Embryonic facial prominence (tissue), 1 donor: ENCODE measurements at regions not wholly inside any gene's neighbourhood (a gene's known extent, or its start where the extent isn't known, plus 50 kb on each side); places are given as distances from the start of the nearest gene placed in this dataset.
A peak's percentile ranks its signal among the peaks of the same experiment; 100 is the strongest.

ENCODE experiments used
- DNase-seq: peaks from one replicate; pipeline ENCODE4 v3.0.0-alpha.2; 2016; ENCODE audit errors: extremely low spot score

DNA sequence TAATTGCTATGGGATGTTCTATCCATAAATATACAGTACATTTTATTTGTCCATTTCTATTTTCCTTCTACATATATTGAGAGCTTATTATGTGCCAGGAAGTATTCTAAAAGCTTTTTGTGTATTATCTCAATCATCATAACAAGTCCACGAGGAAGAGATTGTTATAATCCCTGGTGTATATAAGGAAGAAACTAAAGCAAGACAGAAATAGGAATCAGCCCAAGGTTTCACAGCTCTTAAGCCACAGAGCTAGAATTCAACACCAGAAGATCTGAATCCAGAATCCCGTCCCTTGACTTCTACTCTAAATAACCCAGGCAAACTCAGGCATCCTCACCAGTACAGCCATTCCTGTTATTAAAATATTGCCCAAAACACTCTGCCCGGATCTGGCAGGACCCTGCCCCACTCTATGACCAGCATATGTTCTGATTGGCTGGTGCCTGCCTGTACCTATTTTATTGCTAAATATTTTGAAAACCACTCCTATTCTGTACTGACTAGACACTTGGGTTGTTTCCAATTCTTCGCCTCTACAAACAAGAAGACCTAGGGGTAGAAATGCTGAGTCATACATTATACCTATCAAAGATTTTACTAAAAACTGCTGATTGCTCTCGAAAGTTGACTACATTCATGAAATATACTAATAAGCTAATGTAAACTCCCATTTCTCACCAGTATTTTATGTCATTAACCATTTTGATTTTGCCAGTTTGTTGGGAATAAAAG, 297.4 kb downstream of the ENC1 start:
- DNase-seq: no peak

DNA sequence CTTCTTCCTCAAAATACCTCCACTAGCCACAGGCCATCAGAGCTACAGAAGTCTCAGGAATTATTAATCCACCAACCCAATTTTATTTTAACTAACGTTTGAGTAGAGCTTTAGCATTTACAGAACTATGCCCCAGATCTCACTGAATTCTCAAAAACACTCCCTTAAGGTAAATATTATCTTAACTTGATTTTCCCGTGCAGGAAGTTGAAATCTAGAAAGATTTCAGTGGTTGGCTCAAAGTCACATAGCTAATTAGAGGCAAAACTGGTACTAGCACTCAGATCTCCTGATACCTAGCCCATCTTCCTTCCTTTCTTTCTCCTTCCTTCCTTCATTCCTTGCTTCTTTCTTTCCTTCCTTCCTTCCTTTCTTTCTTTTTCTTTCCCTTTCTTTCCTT, 298.3 kb downstream of the ENC1 start:
- DNase-seq: no peak

DNA sequence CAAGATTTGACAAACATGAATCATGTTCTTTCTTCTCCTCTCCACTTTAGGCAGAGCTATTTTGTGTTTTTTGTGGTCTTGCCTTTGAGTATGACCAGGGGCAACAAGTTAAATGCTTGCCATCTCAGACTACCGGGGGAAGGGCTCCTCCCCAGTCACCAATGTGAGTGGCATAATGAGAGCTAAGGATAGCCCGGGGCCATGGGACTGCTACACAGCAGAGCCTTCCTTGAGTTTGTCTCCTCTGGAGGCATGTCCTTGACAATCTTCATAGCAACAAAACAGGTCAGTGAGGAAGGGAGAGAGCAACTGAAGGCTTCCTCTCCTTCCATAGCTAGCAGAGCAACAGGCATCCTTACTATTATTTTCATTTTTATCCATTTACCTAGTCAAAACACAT, 299.3 kb downstream of the ENC1 start:
- DNase-seq: no peak

DNA sequence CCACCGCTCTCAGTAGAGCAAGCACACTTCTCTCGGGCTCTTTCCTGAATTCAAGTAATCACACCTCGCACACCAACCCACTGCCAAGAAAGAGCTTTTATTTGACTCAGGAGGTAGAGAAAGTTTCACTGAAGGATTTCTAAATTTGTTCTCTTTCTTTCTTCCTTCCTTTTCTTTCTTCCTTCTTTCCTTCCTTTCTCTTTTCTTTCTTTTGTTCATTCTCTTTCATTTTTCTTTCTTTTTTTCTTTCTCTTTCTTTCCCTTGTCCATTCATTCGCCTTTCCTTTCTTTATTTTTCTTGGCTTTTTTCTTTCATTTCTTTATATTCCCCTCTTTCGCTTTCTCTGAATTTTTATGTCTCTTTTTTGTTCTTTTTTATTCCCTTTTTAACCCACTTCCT, 300.1 kb downstream of the ENC1 start:
- no peak for DNase-seq

DNA sequence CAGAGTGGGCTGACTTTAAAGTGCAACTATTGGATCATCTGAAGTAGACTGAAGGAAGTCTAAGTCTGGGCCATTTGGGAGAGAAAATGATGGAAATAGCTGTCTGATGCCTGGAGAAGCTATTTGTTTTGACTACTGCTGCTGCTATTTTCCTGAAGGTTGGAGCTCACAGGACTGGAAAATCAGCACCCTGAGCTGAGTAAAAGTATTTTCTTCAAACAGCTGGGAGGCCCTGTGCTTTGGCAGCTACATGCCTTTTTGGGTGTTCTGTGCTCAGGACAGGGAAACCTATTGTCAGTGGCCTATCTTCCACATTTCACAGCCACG, 302.6 kb downstream of the ENC1 start:
- DNase-seq: no peak

DNA sequence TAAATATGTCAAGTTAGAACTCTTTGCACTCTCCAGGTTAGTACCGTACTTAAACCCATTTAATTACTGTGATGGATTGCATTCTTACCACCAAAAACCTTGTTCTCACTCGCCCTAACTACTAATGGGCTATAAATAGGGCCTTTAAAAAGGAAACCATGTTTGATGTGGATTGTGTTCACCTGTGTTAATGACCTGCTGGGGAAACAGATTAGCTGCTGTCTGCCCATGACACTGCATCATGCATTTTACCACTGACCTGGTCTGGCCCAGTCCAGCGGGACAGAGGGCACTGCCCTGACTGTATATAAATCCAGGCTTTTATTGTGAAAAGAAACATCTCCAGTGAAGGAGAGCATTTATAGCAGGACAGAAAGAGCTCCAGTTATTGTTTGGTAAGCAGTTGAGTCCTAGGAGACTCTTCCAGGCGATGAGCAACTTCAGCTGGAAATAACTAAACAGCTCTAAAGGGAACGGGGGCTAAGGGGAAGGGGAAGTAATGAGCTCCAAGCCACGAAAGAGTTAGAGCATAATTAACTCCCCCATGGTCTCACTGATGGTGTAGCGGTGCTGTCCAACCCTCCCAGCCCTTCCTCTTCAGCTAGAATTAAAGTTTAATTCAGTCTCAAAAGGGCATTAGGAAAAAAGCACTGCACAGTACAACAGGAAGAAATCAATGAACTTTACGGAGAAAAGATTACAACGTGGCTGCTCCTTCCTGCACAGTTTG, 303.1 kb downstream of the ENC1 start:
- no peak for DNase-seq

DNA sequence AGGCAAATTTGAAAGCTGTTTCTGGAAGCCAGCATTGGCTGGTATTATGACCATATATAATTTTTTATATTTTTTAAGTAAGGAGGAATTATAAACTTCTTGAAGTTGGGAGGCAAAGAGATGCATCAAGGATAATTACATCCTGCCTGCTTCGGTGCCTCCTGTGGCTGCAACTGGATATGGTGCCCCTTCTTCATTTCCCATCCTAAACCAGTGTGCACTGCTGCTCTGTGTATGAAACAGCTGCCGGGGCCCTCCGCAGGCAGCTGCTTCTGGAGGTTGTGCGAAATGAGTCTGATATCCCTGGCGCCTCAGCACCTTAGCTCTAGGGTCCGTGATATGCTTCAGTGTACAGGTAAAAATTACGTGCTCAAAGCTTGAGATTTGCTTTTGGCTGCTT, 304.2 kb downstream of the ENC1 start:
- no peak for DNase-seq

DNA sequence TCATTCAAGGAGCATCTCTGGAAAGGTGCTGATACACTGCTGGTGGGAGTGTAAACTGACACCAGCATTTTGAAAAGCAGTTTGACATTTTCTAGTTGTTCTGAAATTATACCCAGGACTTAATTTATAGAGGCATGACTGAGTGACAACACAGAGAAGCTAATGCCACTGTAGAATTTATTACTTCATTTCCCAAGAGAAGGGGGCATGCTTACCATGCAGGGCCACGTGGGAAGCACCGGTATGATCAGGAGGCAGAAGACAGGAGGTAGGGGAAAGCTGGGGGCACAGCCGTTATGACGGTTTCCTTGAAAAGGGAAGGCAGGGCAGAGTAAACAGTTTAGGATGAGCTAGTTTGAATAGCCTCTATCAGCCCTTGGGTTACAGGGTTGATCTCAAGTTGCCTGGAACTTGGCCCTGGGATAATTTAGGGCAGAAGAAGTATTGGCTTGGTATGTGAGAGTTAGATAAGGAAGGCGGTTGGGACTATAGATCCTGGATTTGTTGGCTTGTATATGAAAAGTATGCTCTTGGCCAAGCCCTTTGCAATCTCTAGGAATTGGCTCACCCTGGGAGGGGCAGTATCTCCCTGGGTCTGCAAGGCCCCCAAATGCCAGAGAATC, 305.7 kb downstream of the ENC1 start:
- DNase-seq: no peak

DNA sequence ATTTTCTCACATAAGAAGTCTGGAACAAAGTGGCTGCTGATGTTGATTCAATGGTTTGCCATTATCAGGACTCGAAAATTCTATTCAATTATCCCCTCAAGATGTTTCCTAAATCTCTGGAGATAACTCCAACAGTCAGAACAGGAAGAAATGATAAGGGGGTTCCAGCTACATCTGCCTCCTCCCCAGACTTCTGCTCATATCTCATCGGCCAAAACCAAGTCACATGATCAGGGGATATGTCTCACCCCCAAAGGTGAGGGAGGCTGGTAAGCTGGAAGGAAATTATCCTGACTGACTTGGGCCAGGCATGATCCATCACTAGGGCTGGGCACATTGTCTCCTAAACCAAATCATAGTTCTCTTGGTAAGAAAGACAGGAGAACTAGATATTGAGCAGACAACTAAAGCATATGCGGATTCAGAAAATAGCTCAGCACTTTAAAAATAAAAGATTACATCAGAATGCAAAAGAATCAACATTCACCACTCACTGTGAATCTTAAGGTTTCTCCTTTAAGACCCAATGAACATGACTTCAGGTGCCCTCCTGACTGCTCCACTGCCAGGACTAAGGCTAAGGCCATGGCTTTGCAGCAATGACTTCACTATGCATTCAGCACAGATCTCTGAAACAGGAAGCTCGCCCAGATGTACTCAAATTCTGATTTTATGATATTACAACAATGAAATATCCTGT, 306.3 kb downstream of the ENC1 start:
- DNase-seq: no peak

DNA sequence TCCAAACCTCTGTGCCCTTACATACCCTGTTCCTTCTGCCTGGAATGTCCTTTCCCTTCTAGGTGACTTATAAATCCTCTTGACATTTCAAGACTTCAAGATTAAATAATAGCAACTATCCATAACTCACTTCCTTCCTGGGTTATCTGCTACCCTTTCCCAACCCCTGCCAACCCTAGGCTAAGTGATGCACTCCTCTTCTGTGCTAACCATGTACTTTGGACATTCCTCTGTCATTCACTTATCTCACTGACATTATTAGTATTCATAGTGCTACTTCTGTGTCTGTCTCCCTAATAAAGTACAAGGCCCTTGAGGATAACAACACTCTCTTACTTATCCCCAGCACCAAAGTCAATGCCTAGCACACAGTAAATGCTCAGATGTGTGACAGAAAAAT, 307.1 kb downstream of the ENC1 start:
- DNase-seq: no peak

DNA sequence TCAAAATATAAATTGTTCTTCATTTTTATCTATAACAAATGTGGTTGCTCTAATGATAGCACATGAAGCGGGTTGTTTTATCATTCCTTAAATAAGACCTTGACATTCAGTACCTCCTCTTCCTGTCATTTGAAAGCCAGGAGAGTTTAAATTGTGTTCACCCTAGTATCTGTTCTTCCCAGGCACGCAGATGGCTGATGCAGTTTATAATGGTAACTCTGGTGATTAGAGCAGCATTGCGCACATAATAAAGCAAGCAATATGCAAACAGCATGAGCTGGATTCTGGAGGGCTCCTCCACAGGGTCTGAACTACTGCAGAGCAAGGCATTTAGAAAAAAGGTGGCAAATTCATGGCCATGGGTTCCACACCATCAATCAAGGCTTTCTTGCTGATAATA, 307.8 kb downstream of the ENC1 start:
- DNase-seq: no peak

DNA sequence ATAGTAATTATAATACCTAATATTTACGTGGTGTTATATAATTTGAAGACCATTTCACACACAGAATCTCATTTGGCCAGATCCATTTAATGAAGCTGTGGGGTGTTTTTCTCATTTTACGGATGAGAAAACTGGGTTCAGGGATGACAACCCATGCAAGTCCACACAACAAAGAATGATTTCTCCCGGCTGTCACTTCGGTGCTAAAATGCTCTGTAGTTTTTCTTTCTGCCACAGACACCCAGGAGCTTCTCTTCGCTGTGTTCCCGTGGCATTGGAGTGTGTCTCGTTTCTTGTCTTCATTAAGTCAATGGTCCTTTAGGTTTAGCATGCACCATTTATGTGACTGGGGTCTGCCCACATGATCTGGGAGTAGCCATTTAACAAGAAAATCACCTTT, 308.5 kb downstream of the ENC1 start:
- no peak for DNase-seq

DNA sequence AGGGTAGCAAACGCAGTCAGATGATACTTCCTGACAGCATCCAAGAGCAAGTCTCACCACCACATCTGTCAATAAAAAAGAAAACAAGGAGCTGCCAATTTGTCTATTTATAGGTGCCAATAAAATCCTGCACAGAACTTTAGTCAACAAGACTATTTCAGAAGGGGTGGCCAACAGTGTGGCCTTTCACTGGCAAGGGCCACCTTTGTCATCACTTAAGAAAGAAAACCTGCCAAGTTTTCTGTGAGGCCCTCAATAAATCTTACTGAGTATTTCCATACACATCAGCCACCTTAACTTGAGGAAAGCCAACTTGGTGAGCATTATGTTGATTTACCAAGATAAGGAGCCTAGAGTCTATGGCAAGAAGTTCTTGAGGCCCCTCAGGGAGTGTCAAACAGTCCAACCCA, 312.3 kb downstream of the ENC1 start:
- DNase-seq: no peak

DNA sequence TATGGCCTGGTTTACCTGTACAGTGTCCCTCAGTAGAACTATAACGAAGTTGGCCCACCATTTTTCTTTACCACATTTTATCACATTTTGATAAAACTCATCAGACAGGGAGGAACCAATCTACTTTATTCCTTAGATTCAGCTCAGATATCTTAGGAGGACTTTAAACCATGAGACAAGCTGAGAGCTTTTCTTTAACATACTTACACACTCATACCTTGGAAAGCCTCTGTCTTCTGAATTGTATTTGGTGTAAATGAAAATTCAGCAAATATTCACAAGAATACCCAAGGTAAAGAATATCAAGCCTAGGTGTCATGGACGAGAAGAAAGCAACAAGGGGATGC, 313.2 kb downstream of the ENC1 start:
- DNase-seq: no peak

DNA sequence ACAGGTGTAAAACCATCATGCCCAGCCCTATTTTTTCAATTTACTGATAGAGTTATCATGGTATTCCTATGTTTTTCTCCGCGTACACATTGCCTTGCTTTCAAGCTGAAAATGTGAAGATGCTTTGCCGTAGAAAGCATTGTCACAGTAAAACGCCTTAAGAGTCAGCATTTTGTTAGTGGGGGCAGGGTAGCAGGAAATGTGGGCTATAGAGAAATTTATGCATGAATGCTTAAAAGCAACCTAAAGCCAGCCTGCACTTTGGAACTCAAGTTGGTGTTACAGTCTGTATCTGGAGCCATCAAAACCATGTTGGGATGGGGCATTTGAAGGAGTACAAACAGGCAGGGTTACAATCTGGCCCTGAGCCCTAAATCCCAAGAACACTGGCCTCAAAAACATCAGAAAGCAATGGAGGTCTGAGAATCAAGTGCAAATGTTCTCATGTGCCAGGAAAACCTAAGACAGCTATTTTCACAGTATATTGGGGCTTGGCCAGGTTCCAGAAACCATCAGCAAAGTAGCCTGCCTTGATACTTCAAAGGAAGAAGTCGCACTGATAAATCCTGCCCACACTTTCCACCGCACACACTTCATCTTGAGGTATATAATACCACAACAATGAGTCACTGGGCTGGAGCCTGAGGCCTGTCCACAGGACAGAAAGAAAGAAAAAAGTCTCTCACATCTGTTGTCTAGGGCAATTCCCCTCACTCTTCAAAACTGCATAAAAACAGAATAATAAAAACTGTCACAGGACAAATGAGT, 313.8 kb downstream of the ENC1 start:
- DNase-seq: peak; percentile 24

DNA sequence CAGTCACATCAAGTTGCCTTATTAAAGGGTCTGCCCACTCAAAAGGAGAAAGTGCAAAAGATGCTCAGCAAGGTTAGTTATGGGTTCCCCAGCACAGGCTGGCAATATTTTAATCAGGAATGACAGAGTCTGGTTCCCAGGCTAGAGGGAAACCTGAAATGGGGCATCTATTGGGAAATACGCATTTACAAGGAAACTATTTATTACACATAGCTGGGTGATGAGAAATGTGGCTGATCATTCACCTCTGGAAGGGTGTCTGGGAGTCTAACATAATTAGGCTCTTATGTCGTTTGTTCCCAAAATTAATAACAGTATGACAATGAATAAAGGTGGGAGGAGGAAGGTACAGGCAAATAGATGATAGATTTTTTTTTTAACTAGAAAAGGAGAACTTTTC, 314.7 kb downstream of the ENC1 start:
- DNase-seq: no peak

DNA sequence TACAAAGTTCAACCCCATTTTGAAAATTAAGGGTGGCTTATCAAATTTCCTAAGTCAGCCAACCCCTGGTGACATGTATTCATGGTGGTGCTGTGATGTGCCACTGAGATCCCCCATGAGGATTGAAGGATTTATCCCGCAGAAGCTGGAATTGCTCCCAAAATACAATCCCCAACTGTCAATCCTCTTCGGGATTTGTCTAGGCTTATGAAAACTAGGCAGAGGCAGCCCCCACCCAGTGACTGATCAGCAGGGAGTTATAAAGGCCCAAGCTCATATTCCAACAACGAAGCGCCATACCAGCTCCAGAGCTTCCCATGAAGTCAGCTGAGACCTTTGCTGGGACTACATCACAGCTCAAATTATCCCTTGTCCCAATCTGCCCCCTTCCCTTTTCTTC, 316.0 kb downstream of the ENC1 start:
- DNase-seq: no peak

DNA sequence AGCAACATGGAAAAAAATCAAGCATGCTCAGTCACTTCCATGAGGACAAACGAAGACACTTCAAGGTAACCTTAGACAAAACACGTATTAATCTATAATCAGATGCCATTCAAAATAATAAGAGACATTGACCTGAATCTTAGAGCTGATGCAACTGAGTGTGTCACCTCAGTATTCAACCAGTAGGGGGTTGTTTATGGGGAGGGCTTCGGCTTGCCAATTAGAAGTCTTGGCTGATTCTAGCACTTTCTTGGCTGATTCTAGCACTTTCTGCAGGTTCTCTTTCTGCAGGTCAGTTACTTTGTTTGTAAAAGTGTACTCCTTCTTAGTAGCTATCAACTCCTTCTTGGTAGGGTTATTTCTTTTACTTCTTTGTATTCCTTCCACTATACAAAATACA, 317.6 kb downstream of the ENC1 start:
- DNase-seq: no peak

DNA sequence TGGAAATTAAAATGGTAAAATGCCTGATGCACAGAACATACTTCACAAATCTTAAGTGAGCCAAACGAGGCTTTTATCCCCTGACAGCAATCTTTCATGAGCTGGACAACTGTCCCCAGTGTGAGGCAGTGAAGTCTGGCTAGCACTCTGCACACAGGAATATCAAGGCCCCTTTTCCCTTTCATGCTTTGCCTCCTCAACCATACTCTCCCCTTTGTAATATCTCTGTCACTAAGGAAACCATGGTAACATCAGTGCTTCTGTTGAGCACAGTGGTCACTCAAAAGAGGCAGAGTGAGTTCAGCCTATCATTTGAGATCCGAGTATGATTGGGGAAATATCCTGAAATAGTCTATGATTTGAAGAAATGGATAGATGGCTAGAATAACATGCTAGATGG, 318.3 kb downstream of the ENC1 start:
- DNase-seq: no peak

DNA sequence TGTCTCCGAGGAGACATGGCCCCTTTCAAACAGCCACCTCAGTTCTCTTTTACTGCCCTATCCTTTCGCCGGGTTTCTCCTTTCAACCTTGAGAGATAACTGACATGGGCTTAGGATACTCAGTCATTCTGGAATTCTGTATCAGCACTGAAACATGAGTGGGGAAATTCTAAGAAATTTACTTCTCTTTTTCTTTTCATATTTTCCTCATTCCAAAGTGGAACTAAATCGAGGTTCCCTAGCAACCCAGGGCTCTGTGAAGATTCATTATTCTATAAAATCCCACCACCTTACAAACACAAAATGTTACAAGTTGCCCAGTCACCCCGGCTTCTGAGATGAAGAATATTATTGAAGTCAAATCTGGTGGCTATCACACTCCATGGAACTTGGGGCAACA, 319.2 kb downstream of the ENC1 start:
- no peak for DNase-seq

DNA sequence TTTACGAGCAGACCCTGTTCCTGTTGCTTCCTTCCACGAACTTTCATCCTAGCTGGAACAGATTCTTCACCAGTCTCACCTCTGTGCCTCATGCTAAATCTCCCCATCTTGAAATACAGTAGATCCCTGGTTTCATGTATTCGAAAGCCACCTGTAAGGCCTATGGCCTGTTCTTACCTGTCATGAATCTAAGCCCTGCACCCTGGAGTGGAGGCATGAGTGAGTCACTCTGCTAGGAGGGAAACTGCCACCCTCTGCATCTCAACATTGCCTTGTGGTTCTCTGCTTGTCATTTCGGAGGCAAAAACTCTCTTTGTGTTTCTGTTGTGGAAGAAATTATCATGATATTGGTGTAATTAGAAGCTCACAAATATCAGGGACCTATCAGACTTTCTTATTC, 320.0 kb downstream of the ENC1 start:
- DNase-seq: no peak

DNA sequence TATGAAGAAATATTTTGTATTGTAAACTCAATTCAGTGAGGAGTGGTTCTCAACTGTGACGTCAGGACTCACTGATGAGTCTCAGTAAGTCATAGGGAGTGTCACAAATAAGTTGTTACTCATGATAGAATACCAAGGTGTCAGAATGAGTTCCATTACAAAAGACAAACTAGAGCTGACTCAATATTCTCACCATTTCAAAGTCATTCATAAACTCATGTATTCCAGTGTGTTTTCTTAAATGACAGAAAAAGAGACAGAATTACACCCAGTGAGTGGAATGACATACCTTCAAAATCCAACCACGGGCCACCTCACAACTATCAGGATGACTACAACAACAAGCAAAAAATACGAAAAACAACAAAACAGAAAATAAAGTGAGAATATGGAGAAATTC, 321.5 kb downstream of the ENC1 start:
- no peak for DNase-seq
